Mononuclear cell (primary cell): ENCODE measurements at regions not wholly inside any gene's neighbourhood (a gene's known extent, or its start where the extent isn't known, plus 50 kb on each side); places are given as distances from the start of the nearest gene placed in this dataset.

Experiments
- H3K27me3 ChIP-seq: 2 replicates; pipeline ENCODE4 v1.6.0; 2011; ENCODE audit warnings: low read length, control low read depth; ENCODE audit not compliant: insufficient read depth
- H3K4me1 ChIP-seq: 2 replicates; pipeline ENCODE4 v1.5.1; 2011; ENCODE audit warnings: mild to moderate bottlenecking, low read length, control low read depth; ENCODE audit not compliant: insufficient read depth
- H3K4me3 ChIP-seq: 2 replicates; pipeline ENCODE4 v1.5.1; 2011; ENCODE audit warnings: mild to moderate bottlenecking, low read length, moderate library complexity
- H3K9me3 ChIP-seq: 2 replicates; pipeline ENCODE4 v1.5.1; 2011; ENCODE audit warnings: low read depth, mild to moderate bottlenecking, control low read depth, low read length

GRCh38 chr12:127191129-127191528, 1075.8 kb upstream of the TMEM132C start:
- Histone ChIP-seq H3K9me3 (no peaks in the 10 kb centered on the region), H3K27me3 (no peaks in the 10 kb centered on the region), H3K4me1 (no peaks in the 10 kb centered on the region), H3K4me3 (no peak overlapping the region)

DNA sequence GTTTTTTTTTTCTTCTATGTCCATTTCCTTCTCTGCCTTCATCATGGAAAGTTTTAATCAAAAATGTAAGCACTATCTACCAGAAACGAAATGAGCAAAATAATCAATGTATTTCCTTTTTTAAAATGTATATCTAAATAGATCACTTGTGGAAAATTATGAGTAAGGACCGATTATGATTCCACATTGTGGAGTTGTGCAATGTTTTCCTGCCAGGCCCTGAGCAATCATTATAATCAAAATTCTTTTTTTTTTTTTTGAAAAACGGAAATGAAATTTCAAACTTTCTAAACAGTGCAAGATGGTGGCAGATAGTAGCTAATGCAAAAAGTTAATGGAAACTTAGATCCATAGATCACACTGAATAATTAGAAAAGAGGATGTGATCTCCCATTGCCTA, 1074.6 kb upstream of the TMEM132C start:
- Histone ChIP-seq H3K4me1 (no peaks in the 10 kb centered on the region), H3K4me3 (no peak overlapping the region), H3K9me3 (no peaks in the 10 kb centered on the region), H3K27me3 (no peaks in the 10 kb centered on the region)

DNA sequence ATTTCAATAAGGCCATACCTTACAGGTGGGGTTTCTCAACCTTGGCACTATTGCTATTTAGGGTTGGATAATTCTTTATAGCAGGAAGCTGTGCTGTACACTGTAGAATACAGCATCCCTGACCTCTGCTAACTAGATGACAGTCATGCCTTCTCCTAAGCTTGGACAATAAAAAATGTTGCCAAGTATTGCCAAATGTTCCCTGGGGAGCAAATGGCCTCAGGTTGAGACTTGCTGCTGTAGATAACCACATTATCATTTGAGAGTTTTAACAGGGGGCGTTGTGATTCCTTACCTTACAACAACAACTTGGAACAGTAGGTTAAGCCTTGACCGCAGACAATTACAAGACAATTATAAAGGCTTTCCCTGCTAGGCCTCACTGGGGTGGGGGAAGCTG, 1073.6 kb upstream of the TMEM132C start:
- Histone ChIP-seq H3K4me1 (no peaks in the 10 kb centered on the region), H3K27me3 (no peaks in the 10 kb centered on the region), H3K4me3 (no peak overlapping the region), H3K9me3 (no peaks in the 10 kb centered on the region)

DNA sequence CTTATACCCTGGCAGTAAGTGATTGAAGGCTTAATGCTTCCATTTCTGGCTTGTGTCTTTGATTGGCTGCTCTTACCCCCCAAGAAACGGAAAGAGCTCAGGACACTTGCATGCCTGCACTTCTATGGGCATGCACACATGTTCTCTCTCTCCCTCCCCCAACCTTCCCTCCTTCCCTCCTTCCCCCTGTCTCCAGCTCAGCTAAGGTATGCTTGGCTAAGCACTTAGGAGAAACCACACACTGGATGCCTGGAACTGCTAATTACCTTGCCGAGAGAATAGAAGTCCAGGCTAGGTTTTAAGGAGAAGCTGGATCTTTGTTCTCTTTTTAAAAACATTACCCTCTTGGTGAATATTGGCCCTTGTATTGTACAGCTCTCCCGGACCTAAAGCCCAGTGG, 1072.8 kb upstream of the TMEM132C start:
- no peak overlapping the region for H3K4me3 ChIP-seq
- H3K4me1 ChIP-seq, result no peaks in the 10 kb centered on the region
- no peaks in the 10 kb centered on the region for H3K9me3 ChIP-seq
- no peaks in the 10 kb centered on the region for H3K27me3 ChIP-seq

DNA sequence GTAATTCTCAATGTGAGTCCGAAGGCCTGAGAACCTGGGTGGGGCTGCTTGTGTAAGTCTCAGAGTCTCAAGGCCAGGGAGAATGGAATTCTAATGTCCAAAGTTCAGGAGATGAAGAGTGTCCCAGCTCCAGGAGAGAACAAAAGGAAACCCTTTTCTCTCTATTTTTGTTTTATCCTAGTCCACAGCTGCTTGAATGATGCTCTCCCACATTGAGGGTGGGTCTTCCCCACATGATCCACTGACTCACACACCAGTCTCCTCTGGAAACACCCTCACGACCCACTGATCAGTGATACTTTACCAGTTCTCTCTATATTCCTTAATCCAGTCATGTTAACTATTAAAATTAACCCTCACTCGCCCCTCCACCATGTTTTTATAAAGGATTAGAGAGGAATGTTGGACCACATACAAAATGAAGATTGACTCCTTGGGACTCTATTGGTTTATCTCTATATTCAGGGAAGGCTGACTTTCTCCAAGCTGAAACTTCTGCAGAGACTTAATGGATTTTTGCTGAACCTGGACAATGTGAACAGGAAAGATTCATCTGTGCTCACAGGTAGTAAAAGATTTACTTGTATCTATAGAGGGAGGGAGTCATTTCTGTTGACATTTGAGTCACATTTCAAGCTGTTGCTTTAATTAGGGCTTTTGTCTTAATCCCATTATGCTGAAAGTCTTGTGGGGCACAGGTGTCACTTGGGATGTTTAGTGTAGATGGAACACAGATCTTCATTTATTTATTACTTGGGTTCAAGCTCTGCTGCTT, 1061.0 kb upstream of the TMEM132C start:
- H3K27me3 ChIP-seq, result no peaks in the 10 kb centered on the region
- no peak overlapping the region for H3K4me3 ChIP-seq
- no peaks in the 10 kb centered on the region for H3K9me3 ChIP-seq
- H3K4me1 ChIP-seq, result no peaks in the 10 kb centered on the region

DNA sequence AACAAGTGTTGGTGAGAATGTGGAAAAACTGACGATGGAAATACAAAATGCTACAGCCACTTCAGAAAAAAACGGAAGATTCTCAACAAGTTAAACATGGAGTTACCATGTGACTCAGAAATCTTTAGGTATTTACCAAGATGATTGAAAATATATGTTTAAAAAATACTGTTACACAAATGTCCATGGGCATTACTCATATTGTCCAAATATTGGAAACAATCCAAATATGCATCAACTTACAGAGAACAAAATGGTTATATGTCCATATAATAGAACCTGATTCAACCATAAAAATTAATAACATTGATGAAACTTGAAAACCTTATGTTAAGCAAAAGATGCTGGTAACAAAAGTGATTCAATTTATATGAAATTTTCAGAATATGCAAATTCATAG, 1057.7 kb upstream of the TMEM132C start:
- no peaks in the 10 kb centered on the region for H3K4me1 ChIP-seq
- no peaks in the 10 kb centered on the region for H3K9me3 ChIP-seq
- H3K27me3 ChIP-seq, result no peaks in the 10 kb centered on the region
- H3K4me3 ChIP-seq, result no peak overlapping the region

DNA sequence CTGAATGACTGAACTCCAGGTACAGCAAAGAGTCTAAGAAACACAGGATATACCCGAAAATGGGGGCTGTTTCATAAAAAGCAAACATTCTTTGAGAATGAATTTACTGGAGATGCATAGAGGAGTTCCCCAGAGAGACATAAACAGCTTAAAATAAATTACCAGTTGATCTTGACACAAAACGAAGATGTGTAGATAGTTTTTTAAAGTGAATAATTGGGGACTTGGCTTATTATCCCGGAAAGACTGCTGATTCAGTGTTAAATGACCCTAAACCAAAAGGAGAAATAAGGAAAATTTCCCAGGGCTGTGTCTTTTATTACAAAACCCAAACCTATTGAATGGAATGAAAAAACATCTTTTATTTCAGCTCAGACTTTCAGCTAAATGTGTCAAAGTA, 1052.8 kb upstream of the TMEM132C start:
- Histone ChIP-seq H3K4me3 (no peak overlapping the region), H3K4me1 (no peaks in the 10 kb centered on the region), H3K9me3 (no peaks in the 10 kb centered on the region), H3K27me3 (no peaks in the 10 kb centered on the region)

DNA sequence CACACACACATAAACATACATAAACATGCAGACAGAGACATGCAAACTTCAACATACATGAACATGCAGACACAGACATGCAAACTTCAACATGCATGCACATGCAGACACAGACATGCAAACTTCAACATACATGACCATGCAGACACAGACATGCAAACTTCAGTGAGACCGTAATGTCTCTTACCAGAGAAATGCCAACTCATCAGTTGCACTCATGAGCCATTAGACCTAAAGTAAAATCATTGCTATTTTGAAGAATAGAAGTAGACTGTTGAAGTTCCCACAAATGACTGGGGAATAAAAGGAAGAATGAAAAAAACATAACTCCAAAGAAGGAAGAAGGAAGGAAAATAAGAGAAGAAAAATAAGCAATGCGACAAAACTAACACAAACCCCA, 1044.0 kb upstream of the TMEM132C start:
- Histone ChIP-seq H3K9me3 (no peaks in the 10 kb centered on the region), H3K4me1 (no peaks in the 10 kb centered on the region), H3K27me3 (no peaks in the 10 kb centered on the region), H3K4me3 (no peak overlapping the region)

- H3K27me3 ChIP-seq, result no peaks in the 10 kb centered on the region
- no peaks in the 10 kb centered on the region for H3K4me1 ChIP-seq
Observed at GRCh38 chr12:127223731-127224130, 1043.2 kb upstream of the TMEM132C start.

DNA sequence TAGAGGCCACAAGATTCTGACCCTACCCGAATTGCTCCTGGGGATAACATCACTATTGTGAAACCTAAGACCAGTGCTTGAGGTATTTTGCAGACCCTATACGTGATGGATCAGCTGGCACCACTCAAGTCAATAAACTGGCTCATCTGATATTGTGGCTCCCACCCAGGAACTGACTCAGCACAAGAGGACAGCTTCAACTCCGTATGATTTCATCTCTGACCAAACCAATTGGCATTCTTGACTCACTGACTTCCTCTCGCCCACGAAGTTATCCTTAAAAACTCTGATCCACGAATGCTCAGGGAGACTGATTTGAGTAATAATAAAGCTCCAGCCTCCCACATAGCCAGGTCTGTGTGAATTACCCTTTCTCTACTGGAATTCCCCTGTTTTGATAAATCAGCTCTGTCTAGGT, 1036.1 kb upstream of the TMEM132C start:
- H3K4me3 ChIP-seq, result no peak overlapping the region
- H3K9me3 ChIP-seq, result no peaks in the 10 kb centered on the region
- no peaks in the 10 kb centered on the region for H3K4me1 ChIP-seq
- H3K27me3 ChIP-seq, result no peaks in the 10 kb centered on the region

More at GRCh38 chr12:127223731-127224130, 1043.2 kb upstream of the TMEM132C start:
- Histone ChIP-seq H3K9me3 (no peaks in the 10 kb centered on the region), H3K4me3 (no peak overlapping the region)

DNA sequence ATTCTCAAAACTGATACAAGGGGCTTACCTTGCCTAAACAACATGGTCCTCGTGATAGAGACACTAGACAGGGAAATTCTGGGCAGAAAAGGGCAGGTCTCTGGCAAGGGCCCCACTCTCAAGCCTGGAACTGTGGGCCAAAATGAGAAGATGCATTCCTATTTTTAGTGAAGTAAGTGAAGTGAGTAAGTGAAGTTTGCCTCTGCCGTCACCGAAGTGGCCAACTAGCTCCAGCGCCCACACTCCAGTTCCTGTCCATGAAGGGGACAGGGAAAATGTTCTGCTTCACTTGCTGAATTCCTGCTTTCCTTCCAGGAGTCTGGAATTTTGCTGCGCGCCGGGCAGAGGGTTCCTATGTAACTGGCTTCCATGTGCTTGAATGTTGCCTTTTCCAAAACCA, 1035.6 kb upstream of the TMEM132C start:
- no peaks in the 10 kb centered on the region for H3K27me3 ChIP-seq
- H3K9me3 ChIP-seq, result no peaks in the 10 kb centered on the region
- no peaks in the 10 kb centered on the region for H3K4me1 ChIP-seq
- no peak overlapping the region for H3K4me3 ChIP-seq

DNA sequence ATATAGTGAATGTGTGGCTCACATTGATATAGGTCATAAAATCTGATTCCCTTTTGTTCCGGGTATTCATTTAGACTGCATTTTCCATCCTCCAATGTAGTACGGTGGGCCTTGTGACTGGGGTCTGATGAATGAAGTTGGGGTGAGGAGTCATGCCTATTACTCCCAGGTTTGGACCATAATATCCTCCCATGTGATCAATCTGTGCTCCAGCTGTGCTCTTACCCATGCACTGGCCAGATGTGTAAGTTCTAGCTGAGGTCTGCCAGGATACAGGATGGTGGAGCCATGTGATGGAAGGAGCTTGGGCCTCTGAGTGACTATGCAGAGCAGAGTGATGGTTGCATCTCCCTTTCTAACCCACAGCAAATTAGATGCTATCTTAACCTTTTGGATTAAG, 1034.0 kb upstream of the TMEM132C start:
- no peaks in the 10 kb centered on the region for H3K9me3 ChIP-seq
- H3K27me3 ChIP-seq, result no peaks in the 10 kb centered on the region
- peaks cover 6% of the 10 kb centered on the region for H3K4me1 ChIP-seq
- H3K4me3 ChIP-seq, result no peak overlapping the region

- Histone ChIP-seq H3K9me3 (no peaks in the 10 kb centered on the region), H3K27me3 (no peaks in the 10 kb centered on the region), H3K4me1 (peaks cover 6% of the 10 kb centered on the region), H3K4me3 (no peak overlapping the region)
Observed at GRCh38 chr12:127235761-127236160, 1031.2 kb upstream of the TMEM132C start.

DNA sequence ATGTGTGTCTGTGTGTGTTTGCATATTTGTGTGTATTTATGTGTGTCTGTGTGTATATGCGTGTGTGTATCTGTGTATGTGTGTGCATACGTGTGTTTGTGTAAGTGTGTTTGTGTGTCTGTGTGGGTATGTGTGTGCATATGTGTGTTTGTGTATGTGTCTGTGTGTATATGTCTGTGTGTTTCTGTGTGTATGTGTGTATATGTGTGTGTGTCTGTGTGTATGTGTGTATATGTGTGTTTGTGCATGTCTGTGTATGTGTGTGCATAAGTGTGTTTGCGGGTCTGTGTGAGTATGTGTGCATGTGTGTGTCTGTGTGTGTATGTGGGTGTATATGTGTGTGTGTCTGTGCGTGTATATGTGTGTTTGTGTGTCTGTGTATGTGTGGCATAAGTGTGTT, 1030.5 kb upstream of the TMEM132C start:
- Histone ChIP-seq H3K4me3 (no peak overlapping the region), H3K4me1 (peaks cover 6% of the 10 kb centered on the region), H3K27me3 (no peaks in the 10 kb centered on the region), H3K9me3 (no peaks in the 10 kb centered on the region)

- no peaks in the 10 kb centered on the region for H3K27me3 ChIP-seq
- peaks cover 6% of the 10 kb centered on the region for H3K4me1 ChIP-seq
- H3K9me3 ChIP-seq, result no peaks in the 10 kb centered on the region
- H3K4me3 ChIP-seq, result no peak overlapping the region
Observed at GRCh38 chr12:127237151-127237550, 1029.8 kb upstream of the TMEM132C start.

DNA sequence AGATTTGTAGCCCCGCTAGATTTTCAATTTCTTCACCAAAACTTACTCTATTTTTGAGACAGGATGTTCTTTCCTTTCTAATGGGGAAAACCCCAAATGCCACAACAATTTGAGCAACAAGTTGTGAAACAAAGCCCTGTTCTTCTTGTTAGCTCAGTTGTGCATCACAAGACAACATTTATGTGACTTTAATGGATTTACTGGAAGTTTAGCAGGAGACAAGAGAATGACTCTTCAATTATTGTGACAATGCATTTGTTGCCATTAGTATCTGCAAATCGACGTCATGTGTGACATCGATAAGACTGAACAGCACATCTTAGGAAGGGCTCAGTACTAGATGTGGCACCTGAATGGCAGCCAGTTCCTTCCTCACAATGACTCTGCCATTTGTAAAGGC, 1028.9 kb upstream of the TMEM132C start:
- no peaks in the 10 kb centered on the region for H3K27me3 ChIP-seq
- H3K9me3 ChIP-seq, result no peaks in the 10 kb centered on the region
- H3K4me1 ChIP-seq, result peaks cover 6% of the 10 kb centered on the region
- no peak overlapping the region for H3K4me3 ChIP-seq
